HAP-1 (cell line): ENCODE measurements at regions not wholly inside any gene's neighbourhood (a gene's known extent, or its start where the extent isn't known, plus 50 kb on each side); places are given as distances from the start of the nearest gene placed in this dataset.

ENCODE experiments used
- DNase-seq, 2 experiments: peaks; one replicate each; pipeline ENCODE4 v3.0.0-alpha.2; 2016 to 2020; ENCODE audit warnings: low spot score in 2 of 2
- H3K27me3 ChIP-seq: fragments of 250-450 bp; sonication (Bioruptor Pico); 2 replicates; pipeline ENCODE4 v1.5.1; 2020; ENCODE audit warnings: low read depth, mild to moderate bottlenecking, moderate library complexity
- H3K36me3 ChIP-seq: fragments of 250-450 bp; sonication (Bioruptor Pico); replicated peaks from 2 replicates; pipeline ENCODE4 v1.5.1; 2020; ENCODE audit warnings: mild to moderate bottlenecking
- H3K4me1 ChIP-seq: fragments of 250-450 bp; sonication (Bioruptor Pico); 2 replicates; pipeline ENCODE4 v1.5.1; 2020; ENCODE audit warnings: mild to moderate bottlenecking
- H3K4me3 ChIP-seq: fragments of 250-450 bp; sonication (Bioruptor Pico); 2 replicates; pipeline ENCODE4 v1.5.1; 2020; ENCODE audit warnings: mild to moderate bottlenecking, moderate library complexity
- H3K9me3 ChIP-seq: fragments of 250-450 bp; sonication (Bioruptor Pico); 2 replicates; pipeline ENCODE4 v1.5.1; 2020; ENCODE audit warnings: mild to moderate bottlenecking, moderate library complexity
- in situ Hi-C: fragments of 300-500 bp; cut with MboI; formaldehyde crosslinking; loops from 3 replicates; pipeline ENCODE4 v1.14.3; 2020; ENCODE audit warnings: low sequenced_read_pairs, inconsistent platforms, mixed read lengths

DNA sequence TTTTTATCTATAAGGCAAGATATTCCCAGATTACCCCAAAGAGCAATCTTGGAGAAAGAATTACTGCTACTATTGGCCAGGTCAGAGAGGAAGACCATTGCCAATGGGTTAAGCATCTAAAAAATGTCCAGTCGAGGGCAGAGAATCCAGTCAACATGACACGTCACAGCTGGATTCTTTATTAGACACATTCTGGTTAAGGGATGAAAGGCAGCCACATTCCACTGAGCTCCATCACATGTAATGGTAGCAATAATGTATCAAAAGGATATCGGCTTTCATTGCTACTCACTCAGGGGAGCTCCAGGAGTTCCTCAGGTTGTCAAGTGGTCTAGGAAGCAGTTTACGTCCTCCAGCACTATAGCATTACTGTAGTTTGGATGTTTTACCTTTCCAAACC, 421.1 kb downstream of the PLOD2 start:
- H3K27me3 ChIP-seq = no peaks in the 10 kb centered on the region
- no peak overlapping the region for H3K4me3 ChIP-seq
- no peak for DNase-seq
- no peaks in the 10 kb centered on the region for H3K9me3 ChIP-seq
- H3K36me3 ChIP-seq = no peaks in the 10 kb centered on the region
- H3K4me1 ChIP-seq = no peaks in the 10 kb centered on the region
- in situ Hi-C loops = no loop called here

DNA sequence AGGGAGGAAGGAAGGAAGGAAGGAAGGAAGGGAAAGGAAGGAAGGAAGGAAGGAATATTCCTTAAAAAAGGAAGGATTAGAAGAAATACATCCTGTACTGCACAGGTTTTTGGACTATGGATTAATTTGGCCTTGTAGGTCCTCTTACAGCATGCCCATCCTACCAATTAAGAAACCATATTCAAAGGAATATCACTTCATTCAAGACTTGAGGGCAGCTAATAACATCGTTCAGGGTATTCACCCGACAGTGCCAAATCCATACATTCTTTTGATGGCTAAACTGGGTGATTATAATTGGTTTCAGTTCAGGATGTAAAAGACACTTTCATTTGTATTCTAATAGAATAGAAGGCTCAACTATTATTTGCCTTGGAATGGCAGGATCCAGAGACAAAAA, 410.3 kb downstream of the PLOD2 start:
- H3K9me3 ChIP-seq = no peaks in the 10 kb centered on the region
- in situ Hi-C loops = no loop called here
- no peak overlapping the region for H3K4me3 ChIP-seq
- DNase-seq = peak in 1 of 2 experiments; percentile 81
- no peaks in the 10 kb centered on the region for H3K36me3 ChIP-seq
- H3K27me3 ChIP-seq = no peaks in the 10 kb centered on the region
- H3K4me1 ChIP-seq = peaks cover 23% of the 10 kb centered on the region

DNA sequence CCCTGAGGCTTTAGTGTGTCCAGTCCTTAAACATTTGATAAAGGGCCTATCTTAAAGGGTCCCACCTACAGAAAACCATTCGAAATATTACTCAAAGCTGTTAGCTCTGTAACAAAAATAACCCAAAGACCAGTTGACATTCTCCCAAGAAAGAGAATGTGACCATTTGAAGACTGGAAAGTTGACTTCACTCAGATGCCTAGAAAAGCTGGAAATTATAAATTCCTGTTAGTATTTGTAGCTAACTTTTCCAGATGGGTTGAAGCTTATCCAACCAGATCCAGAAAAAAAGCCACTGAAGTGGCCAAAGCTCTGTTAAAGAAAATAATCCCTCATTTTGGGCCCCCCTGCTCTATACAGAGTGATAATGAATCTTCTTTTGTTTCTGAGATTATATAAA, 408.4 kb downstream of the PLOD2 start:
- no peaks in the 10 kb centered on the region for H3K9me3 ChIP-seq
- H3K36me3 ChIP-seq = no peaks in the 10 kb centered on the region
- no peak overlapping the region for H3K4me3 ChIP-seq
- peaks cover 23% of the 10 kb centered on the region for H3K4me1 ChIP-seq
- DNase-seq = no peak
- in situ Hi-C loops = no loop called here
- H3K27me3 ChIP-seq = no peaks in the 10 kb centered on the region

GRCh38 chr3:145754605-145755289, 406.2 kb downstream of the PLOD2 start:
- peak in 1 of 2 experiments; percentile 68 for DNase-seq
- in situ Hi-C loops = no loop called here
- H3K36me3 ChIP-seq = no peaks in the 10 kb centered on the region
- H3K27me3 ChIP-seq = no peaks in the 10 kb centered on the region
- peaks cover 23% of the 10 kb centered on the region for H3K4me1 ChIP-seq
- no peaks in the 10 kb centered on the region for H3K9me3 ChIP-seq
- H3K4me3 ChIP-seq = no peak overlapping the region

- Histone ChIP-seq H3K36me3 (no peaks in the 10 kb centered on the region), H3K4me3 (no peak overlapping the region), H3K4me1 (peaks cover under 1% of the 10 kb centered on the region), H3K27me3 (no peaks in the 10 kb centered on the region), H3K9me3 (no peaks in the 10 kb centered on the region)
- in situ Hi-C loops = no loop called here
- DNase-seq = no peak
These were observed 400.9 kb downstream of the PLOD2 start for GRCh38 chr3:145760036-145760435.

GRCh38 chr3:145767909-145768308, 393.1 kb downstream of the PLOD2 start:
- in situ Hi-C loops = no loop called here
- no peaks in the 10 kb centered on the region for H3K9me3 ChIP-seq
- H3K27me3 ChIP-seq = no peaks in the 10 kb centered on the region
- DNase-seq = peak in 1 of 2 experiments; percentile 24
- no peak overlapping the region for H3K4me3 ChIP-seq
- no peaks in the 10 kb centered on the region for H3K4me1 ChIP-seq
- no peaks in the 10 kb centered on the region for H3K36me3 ChIP-seq

- no peaks in the 10 kb centered on the region for H3K9me3 ChIP-seq
- in situ Hi-C loops = loop anchor here (25.0 kb wide), 1 partner anchor 385 kb away; the partner anchor contains the start of gene PLOD2
These were observed 384.1 kb downstream of the PLOD2 start for GRCh38 chr3:145776782-145777408.

GRCh38 chr3:145780301-145780700, 380.7 kb downstream of the PLOD2 start:
- no peak for DNase-seq
- H3K4me1 ChIP-seq = no peaks in the 10 kb centered on the region
- in situ Hi-C loops = loop anchor here (25.0 kb wide), 1 partner anchor 382 kb away; the partner anchor contains the start of gene PLOD2
- no peaks in the 10 kb centered on the region for H3K9me3 ChIP-seq
- no peaks in the 10 kb centered on the region for H3K36me3 ChIP-seq
- no peaks in the 10 kb centered on the region for H3K27me3 ChIP-seq
- no peak overlapping the region for H3K4me3 ChIP-seq

More at GRCh38 chr3:145776782-145777408, 384.1 kb downstream of the PLOD2 start:
- H3K27me3 ChIP-seq = no peaks in the 10 kb centered on the region
- H3K4me1 ChIP-seq = no peaks in the 10 kb centered on the region; the same call in 1 of the 2 replicates
- no peaks in the 10 kb centered on the region for H3K36me3 ChIP-seq
- DNase-seq = peak; percentile 60 to 85
- no peak overlapping the region for H3K4me3 ChIP-seq

DNA sequence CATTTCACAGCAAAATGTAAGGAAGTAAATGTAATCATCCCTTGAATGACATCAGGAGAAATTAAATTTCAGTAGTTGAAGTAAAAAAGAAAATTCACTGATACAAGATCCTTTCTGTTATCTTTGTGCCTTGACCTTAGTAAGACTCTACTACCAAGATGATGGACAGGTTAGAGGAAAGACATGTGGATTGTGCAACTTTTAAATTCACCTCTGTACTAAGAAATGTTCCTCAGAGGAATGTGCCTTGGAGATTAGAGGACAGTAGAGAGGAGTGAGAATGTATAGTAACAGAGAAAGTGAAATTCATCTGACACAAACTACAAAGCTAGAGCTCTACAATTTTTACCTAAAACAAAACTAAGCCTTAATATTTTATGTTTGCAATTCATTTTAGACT, 375.3 kb downstream of the PLOD2 start:
- in situ Hi-C loops = loop anchor here (25.0 kb wide), 1 partner anchor 377 kb away; the partner anchor contains the start of gene PLOD2
- no peaks in the 10 kb centered on the region for H3K4me1 ChIP-seq

DNA sequence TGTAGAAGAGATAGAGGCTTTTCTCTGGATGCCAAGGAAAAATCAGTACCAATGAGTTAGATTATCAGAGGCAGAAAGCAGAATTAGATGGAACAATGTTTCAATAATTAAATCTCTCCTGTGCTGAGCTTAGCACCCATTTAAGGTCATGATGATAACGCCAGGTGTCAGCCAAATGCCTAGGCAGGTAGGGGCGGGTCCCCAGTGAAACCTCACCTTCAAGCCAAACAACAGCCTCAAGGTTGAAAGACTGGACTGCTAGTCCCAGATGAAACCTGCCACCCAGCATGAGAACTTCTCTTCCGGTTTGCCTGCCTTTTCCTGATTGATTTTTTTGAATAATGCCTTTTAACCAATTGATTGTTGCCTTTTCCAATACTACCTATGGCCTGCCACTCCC, 363.0 kb downstream of the PLOD2 start:
- Histone ChIP-seq H3K4me1 (peaks cover 23% of the 10 kb centered on the region), H3K27me3 (no peaks in the 10 kb centered on the region), H3K4me3 (no peak overlapping the region), H3K9me3 (peaks cover 3% of the 10 kb centered on the region; the same call in 1 of the 2 replicates), H3K36me3 (no peaks in the 10 kb centered on the region)
- in situ Hi-C loops = loop anchor here (25.0 kb wide), 1 partner anchor 364 kb away; the partner anchor contains the start of gene PLOD2
- no peak for DNase-seq

More for the DNA sequence above, 375.3 kb downstream of the PLOD2 start:
- H3K9me3 ChIP-seq = no peaks in the 10 kb centered on the region
- H3K4me3 ChIP-seq = no peak overlapping the region
- H3K27me3 ChIP-seq = no peaks in the 10 kb centered on the region
- no peak for DNase-seq
- no peaks in the 10 kb centered on the region for H3K36me3 ChIP-seq

GRCh38 chr3:145798696-145799537, 362.1 kb downstream of the PLOD2 start:
- in situ Hi-C loops = loop anchor here (25.0 kb wide), 1 partner anchor 363 kb away; the partner anchor contains the start of gene PLOD2
- no peaks in the 10 kb centered on the region for H3K9me3 ChIP-seq
- H3K4me1 ChIP-seq = peaks cover 23% of the 10 kb centered on the region
- no peaks in the 10 kb centered on the region for H3K27me3 ChIP-seq
- peak; percentile 72 to 93 for DNase-seq
- no peak overlapping the region for H3K4me3 ChIP-seq
- no peaks in the 10 kb centered on the region for H3K36me3 ChIP-seq

- DNase-seq = peak in 1 of 2 experiments; percentile 86
- H3K4me1 ChIP-seq = peaks cover 23% of the 10 kb centered on the region
- no peaks in the 10 kb centered on the region for H3K36me3 ChIP-seq
- no peak overlapping the region for H3K4me3 ChIP-seq
- no peaks in the 10 kb centered on the region for H3K27me3 ChIP-seq
- in situ Hi-C loops = no loop called here
- no peaks in the 10 kb centered on the region for H3K9me3 ChIP-seq
These were observed 359.3 kb downstream of the PLOD2 start for GRCh38 chr3:145801696-145802095.

- in situ Hi-C loops = no loop called here
- Histone ChIP-seq H3K36me3 (no peaks in the 10 kb centered on the region), H3K9me3 (no peaks in the 10 kb centered on the region), H3K27me3 (no peaks in the 10 kb centered on the region), H3K4me3 (no peak overlapping the region), H3K4me1 (no peaks in the 10 kb centered on the region)
- DNase-seq = peak; percentile 59 to 64
These were observed 353.0 kb downstream of the PLOD2 start for GRCh38 chr3:145807990-145808389.
